Vagina (tissue), 2 donors: ENCODE measurements at regions not wholly inside any gene's neighbourhood (a gene's known extent, or its start where the extent isn't known, plus 50 kb on each side); places are given as distances from the start of the nearest gene placed in this dataset.

Source experiments
- DNase-seq, 2 donors: peaks; one replicate each; pipeline ENCODE4 v3.0.0-alpha.2; 2017; ENCODE audit errors: extremely low spot score in 2 of 2
- H3K27ac ChIP-seq: fragments of 200-600 bp; sonication (generic); one replicate; pipeline ENCODE4 v1.5.1; 2019
- H3K27me3 ChIP-seq: fragments of 200-600 bp; sonication (generic); one replicate; pipeline ENCODE4 v1.5.1; 2019
- H3K36me3 ChIP-seq, 2 donors: fragments of 200-600 bp; sonication (generic); one replicate each; pipeline ENCODE4 v1.5.1; 2017 to 2019
- H3K4me1 ChIP-seq: fragments of 200-600 bp; sonication (generic); one replicate; pipeline ENCODE4 v1.5.1; 2019
- H3K4me3 ChIP-seq, 2 donors: fragments of 200-600 bp; sonication (generic); 1 replicate in 1 of 2; 2 replicates in 1 of 2; pipeline ENCODE4 v1.5.1; 2016 to 2019
- H3K9me3 ChIP-seq: fragments of 200-600 bp; sonication (generic); one replicate; pipeline ENCODE4 v1.5.1; 2019
- POLR2A ChIP-seq, 2 donors: fragments of 450-650 bp; IDR thresholded peaks; one replicate each; pipeline ENCODE4 v1.6.1; 2017; ENCODE audit warnings: antibody characterized with exemption in 2 of 2, mild to moderate bottlenecking in 2 of 2, moderate library complexity in 2 of 2
- POLR2AphosphoS5 ChIP-seq, 2 donors: sonication (generic); formaldehyde crosslinking; IDR thresholded peaks; one replicate each; pipeline ENCODE4 v1.9.0; 2017; ENCODE audit warnings: antibody characterized with exemption in 2 of 2, mild to moderate bottlenecking in 2 of 2, low read depth in 1 of 2; ENCODE audit not compliant: insufficient read depth in 1 of 2
- intact Hi-C: fragments of 100-400 bp; cut with DNase I; formaldehyde crosslinking; loops from one replicate; pipeline ENCODE4 v1.15.1; 2023
- TF ChIP-seq, protein P1 (sequence below), 3 experiments: fragments of 450-650 bp in 2 of 3; fragments of 200-600 bp in 1 of 3; sonication (generic) in 1 of 3; IDR thresholded peaks; one replicate each; pipeline ENCODE4 v1.5.1; 2017 to 2019; ENCODE audit warnings: antibody characterized with exemption in 3 of 3, mild to moderate bottlenecking in 2 of 3, moderate library complexity in 2 of 3

DNA sequence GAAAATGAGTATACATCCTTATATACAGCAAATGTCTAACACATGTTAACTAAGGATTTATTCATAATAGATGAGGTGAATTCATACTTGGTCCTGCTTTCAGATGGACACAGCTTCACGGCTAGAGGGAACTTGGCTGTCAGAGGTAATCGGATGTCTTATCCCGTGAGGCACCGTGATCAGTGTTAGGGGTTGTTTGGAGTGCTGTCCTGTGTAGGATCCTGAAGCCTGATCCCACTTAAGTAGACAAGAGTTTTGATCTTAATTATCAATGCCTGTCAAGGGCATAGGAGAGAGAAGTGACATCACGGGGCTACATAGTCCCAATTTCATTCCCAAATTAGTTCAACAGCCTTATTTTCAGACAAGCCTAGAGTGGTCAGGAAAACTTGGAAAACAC is 204.6 kb downstream of the RNF144A start:
- no peaks in the 10 kb centered on the region for H3K27me3 ChIP-seq
- no peaks in the 10 kb centered on the region for H3K9me3 ChIP-seq
- intact Hi-C loops, result loop anchor here (5.0 kb wide), 1 partner anchor 1710 kb away; no protein-coding TSS in a partner anchor
- no peaks in the 10 kb centered on the region for H3K4me1 ChIP-seq
- no peak for TF ChIP-seq POLR2A (IDR thresholded peaks at IDR 0.05)
- TF ChIP-seq, protein P1, sequence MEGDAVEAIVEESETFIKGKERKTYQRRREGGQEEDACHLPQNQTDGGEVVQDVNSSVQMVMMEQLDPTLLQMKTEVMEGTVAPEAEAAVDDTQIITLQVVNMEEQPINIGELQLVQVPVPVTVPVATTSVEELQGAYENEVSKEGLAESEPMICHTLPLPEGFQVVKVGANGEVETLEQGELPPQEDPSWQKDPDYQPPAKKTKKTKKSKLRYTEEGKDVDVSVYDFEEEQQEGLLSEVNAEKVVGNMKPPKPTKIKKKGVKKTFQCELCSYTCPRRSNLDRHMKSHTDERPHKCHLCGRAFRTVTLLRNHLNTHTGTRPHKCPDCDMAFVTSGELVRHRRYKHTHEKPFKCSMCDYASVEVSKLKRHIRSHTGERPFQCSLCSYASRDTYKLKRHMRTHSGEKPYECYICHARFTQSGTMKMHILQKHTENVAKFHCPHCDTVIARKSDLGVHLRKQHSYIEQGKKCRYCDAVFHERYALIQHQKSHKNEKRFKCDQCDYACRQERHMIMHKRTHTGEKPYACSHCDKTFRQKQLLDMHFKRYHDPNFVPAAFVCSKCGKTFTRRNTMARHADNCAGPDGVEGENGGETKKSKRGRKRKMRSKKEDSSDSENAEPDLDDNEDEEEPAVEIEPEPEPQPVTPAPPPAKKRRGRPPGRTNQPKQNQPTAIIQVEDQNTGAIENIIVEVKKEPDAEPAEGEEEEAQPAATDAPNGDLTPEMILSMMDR (IDR thresholded peaks at IDR 0.05), result no peak
- TF ChIP-seq POLR2AphosphoS5 (IDR thresholded peaks at IDR 0.05; ENCODE audit: insufficient read depth in 1 of 2, low read depth in 1 of 2), result no peak
- H3K4me3 ChIP-seq, result no peak overlapping the region
- no peak overlapping the region for H3K27ac ChIP-seq
- DNase-seq, result no peak
- H3K36me3 ChIP-seq, result no peaks in the 10 kb centered on the region

DNA sequence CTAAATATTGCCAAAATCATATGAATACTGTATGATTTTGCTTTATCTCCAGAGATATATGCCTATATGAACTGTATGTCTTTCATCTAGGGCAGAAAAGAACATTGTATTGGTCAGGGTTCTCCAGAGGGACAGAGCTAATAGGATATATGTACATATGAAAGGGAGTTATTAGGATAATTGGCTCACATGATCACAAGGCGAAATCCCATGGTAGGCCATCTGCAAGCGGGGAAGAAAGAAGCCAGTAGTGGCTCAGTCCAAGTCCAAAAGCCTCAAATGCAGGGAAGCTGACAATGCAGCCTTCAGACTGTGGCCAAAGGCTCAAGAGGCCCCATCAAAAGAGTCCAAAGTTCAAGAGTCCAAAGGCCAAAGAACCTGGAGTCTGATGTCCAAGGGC is 209.9 kb downstream of the RNF144A start:
- Histone ChIP-seq H3K27ac (no peak overlapping the region), H3K27me3 (no peaks in the 10 kb centered on the region), H3K4me3 (no peak overlapping the region), H3K4me1 (no peaks in the 10 kb centered on the region), H3K9me3 (no peaks in the 10 kb centered on the region), H3K36me3 (no peaks in the 10 kb centered on the region)
- no peak for DNase-seq
- TF ChIP-seq POLR2A (IDR thresholded peaks at IDR 0.05) (no peak), POLR2AphosphoS5 (IDR thresholded peaks at IDR 0.05; ENCODE audit: insufficient read depth in 1 of 2, low read depth in 1 of 2) (no peak)
- intact Hi-C loops, result no loop called here

DNA sequence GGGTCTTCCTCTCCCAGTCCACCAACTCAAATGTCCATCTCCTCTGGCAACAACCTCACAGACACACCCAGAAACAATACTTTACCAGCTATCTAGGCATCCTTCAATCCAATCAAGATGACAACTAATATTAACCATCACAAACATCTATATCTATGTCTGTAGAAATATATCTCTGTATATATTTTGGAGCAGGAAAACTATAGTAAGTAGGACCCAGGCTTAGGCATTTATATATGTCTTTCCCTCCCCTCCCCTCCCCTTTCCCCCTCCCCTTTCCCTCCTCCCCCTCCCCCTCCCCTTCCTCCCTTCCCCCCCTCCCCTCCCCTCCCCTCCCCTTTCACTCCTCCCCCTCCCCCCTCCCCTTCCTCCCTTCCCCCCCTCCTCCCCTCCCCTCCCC is 210.5 kb downstream of the RNF144A start:
- Histone ChIP-seq H3K27ac (no peak overlapping the region), H3K36me3 (no peaks in the 10 kb centered on the region), H3K4me3 (no peak overlapping the region), H3K27me3 (no peaks in the 10 kb centered on the region), H3K9me3 (no peaks in the 10 kb centered on the region), H3K4me1 (no peaks in the 10 kb centered on the region)
- intact Hi-C loops, result no loop called here
- no peak for TF ChIP-seq POLR2AphosphoS5 (IDR thresholded peaks at IDR 0.05; ENCODE audit: insufficient read depth in 1 of 2, low read depth in 1 of 2)
- TF ChIP-seq, protein P1 (IDR thresholded peaks at IDR 0.05), result no peak
- no peak for TF ChIP-seq POLR2A (IDR thresholded peaks at IDR 0.05)
- DNase-seq, result no peak

DNA sequence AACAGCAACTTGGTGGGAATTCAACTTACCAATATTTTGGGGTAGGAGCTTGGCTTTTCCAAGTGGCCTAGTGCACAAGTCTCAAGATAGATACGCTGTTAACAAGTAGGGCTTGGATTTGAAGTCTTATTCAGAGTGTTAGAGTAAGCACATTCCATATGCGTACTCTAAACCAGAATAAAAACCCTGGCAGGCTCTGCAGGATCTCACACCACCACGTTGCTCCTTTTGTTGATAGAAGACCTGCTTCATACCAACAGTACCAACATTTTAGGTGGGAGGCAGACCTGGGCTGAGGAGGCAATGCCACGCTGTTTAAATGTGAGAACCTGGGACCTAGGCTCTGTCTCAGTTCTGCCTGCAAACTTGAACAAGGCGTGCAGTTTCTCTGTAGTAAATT is 214.0 kb downstream of the RNF144A start:
- TF ChIP-seq POLR2A (IDR thresholded peaks at IDR 0.05), result no peak
- TF ChIP-seq POLR2AphosphoS5 (IDR thresholded peaks at IDR 0.05; ENCODE audit: insufficient read depth in 1 of 2, low read depth in 1 of 2), result no peak
- TF ChIP-seq, protein P1 (IDR thresholded peaks at IDR 0.05), result no peak
- intact Hi-C loops, result no loop called here
- H3K27me3 ChIP-seq, result no peaks in the 10 kb centered on the region
- no peak for DNase-seq
- no peaks in the 10 kb centered on the region for H3K9me3 ChIP-seq
- no peaks in the 10 kb centered on the region for H3K36me3 ChIP-seq
- no peak overlapping the region for H3K27ac ChIP-seq
- H3K4me3 ChIP-seq, result no peak overlapping the region
- H3K4me1 ChIP-seq, result no peaks in the 10 kb centered on the region

DNA sequence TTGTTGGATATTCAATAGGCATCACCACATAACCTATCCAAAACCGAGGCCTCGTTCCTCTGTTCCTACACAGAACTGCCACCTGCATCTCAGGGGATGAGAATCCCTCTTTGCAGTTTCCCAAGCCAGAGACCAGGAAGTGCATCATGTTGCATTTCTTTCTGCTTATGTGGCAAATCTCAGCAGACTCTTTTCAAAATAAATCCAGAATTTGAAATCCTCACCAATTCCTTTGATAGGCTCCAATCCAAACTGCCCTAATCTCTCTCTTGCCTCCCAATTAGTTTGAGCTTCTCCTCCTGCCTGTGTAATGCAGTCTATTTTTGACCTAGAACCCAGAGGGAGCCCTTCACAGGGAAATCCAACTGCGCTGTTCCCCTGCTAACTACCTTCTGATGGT is 215.5 kb downstream of the RNF144A start:
- no peak overlapping the region for H3K27ac ChIP-seq
- no peaks in the 10 kb centered on the region for H3K9me3 ChIP-seq
- DNase-seq, result no peak
- no peaks in the 10 kb centered on the region for H3K4me1 ChIP-seq
- no peaks in the 10 kb centered on the region for H3K27me3 ChIP-seq
- H3K36me3 ChIP-seq, result no peaks in the 10 kb centered on the region
- intact Hi-C loops, result no loop called here
- TF ChIP-seq POLR2A (IDR thresholded peaks at IDR 0.05), result no peak
- TF ChIP-seq, protein P1 (IDR thresholded peaks at IDR 0.05), result no peak
- no peak for TF ChIP-seq POLR2AphosphoS5 (IDR thresholded peaks at IDR 0.05; ENCODE audit: insufficient read depth in 1 of 2, low read depth in 1 of 2)
- no peak overlapping the region for H3K4me3 ChIP-seq
